ENCODE measurements at regions not wholly inside any gene's neighbourhood (a gene's known extent, or its start where the extent isn't known, plus 50 kb on each side); places are given as distances from the start of the nearest gene placed in this dataset.
A peak's percentile ranks its signal among the peaks of the same experiment; 100 is the strongest.

- no peaks in the 10 kb centered on the region for H3K27me3 ChIP-seq
- no peak overlapping the region for H3K4me3 ChIP-seq
- H3K27ac ChIP-seq, result no peak overlapping the region
- no peak for DNase-seq
- TF ChIP-seq POLR2A (IDR thresholded peaks at IDR 0.05), result no peak
- no peak for TF ChIP-seq CTCF (IDR thresholded peaks at IDR 0.05)
- no peak for ATAC-seq
- WGBS, 2 donors, result 57 to 65% methylated on average over 13 of the region's 13 CpGs
- H3K9me3 ChIP-seq, result no peaks in the 10 kb centered on the region
- intact Hi-C loops (cut with DNase I), result no loop called here
- peaks cover 13% of the 10 kb centered on the region for H3K4me1 ChIP-seq
- no peaks in the 10 kb centered on the region for H3K36me3 ChIP-seq (replicated peaks in 1 of 2; ENCODE audit: insufficient read depth in 1 of 2, low read depth in 2 of 2)
Measured at GRCh38 chr2:550860-551567, 126.2 kb downstream of the TMEM18 start.

GRCh38 chr2:545711-546650, 131.2 kb downstream of the TMEM18 start:
- no peak overlapping the region for H3K27ac ChIP-seq
- DNase-seq, result peak in 3 of 4 donors; percentile 17 to 47 (median 18)
- intact Hi-C loops (cut with DNase I), result no loop called here
- no peaks in the 10 kb centered on the region for H3K9me3 ChIP-seq
- ATAC-seq, result peak; percentile 50
- TF ChIP-seq CTCF (IDR thresholded peaks at IDR 0.05) (no peak), POLR2A (IDR thresholded peaks at IDR 0.05) (no peak)
- H3K4me3 ChIP-seq, result no peak overlapping the region
- 61 to 66% methylated on average over 16 to 22 of the region's 24 CpGs for WGBS, 2 donors
- H3K4me1 ChIP-seq, result peaks cover 5% of the 10 kb centered on the region
- H3K27me3 ChIP-seq, result no peaks in the 10 kb centered on the region
- no peaks in the 10 kb centered on the region for H3K36me3 ChIP-seq (replicated peaks in 1 of 2; ENCODE audit: insufficient read depth in 1 of 2, low read depth in 2 of 2)

GRCh38 chr2:545228-545627, 132.0 kb downstream of the TMEM18 start:
- DNase-seq (no peak), ATAC-seq (no peak)
- no peak for TF ChIP-seq CTCF (IDR thresholded peaks at IDR 0.05)
- no peak for TF ChIP-seq POLR2A (IDR thresholded peaks at IDR 0.05)
- Histone ChIP-seq H3K4me1 (peaks cover 5% of the 10 kb centered on the region), H3K9me3 (no peaks in the 10 kb centered on the region), H3K36me3 (replicated peaks in 1 of 2; ENCODE audit: insufficient read depth in 1 of 2, low read depth in 2 of 2) (no peaks in the 10 kb centered on the region), H3K4me3 (no peak overlapping the region), H3K27ac (no peak overlapping the region), H3K27me3 (no peaks in the 10 kb centered on the region)
- WGBS, 2 donors, result 58 to 62% methylated on average over 9 to 12 of the region's 12 CpGs
- intact Hi-C loops (cut with DNase I), result no loop called here

- peaks cover 0 to 7% (median 0%) of the 10 kb centered on the region in 3 donors for H3K9me3 ChIP-seq
- H3K27ac ChIP-seq, result no peak overlapping the region
- no peak for TF ChIP-seq POLR2A (IDR thresholded peaks at IDR 0.05)
- TF ChIP-seq CTCF (IDR thresholded peaks at IDR 0.05), result no peak
- no peak for DNase-seq
- H3K4me1 ChIP-seq, result no peaks in the 10 kb centered on the region
- H3K27me3 ChIP-seq, result peaks cover 0 to 3% of the 10 kb centered on the region in 2 donors
- no peaks in the 10 kb centered on the region for H3K36me3 ChIP-seq (replicated peaks in 1 of 2; ENCODE audit: insufficient read depth in 1 of 2, low read depth in 2 of 2)
- intact Hi-C loops (cut with DNase I), result loop anchor here (10.0 kb wide), 1 partner anchor 86 kb away; no protein-coding TSS in a partner anchor
- ATAC-seq, result no peak
- H3K4me3 ChIP-seq, result no peak overlapping the region
- whole genome bisulfite sequencing, 2 donors, result 59 to 78% methylated on average over 2 of the region's 2 CpGs
Measured at GRCh38 chr2:538646-539045, 138.6 kb downstream of the TMEM18 start.

Data from body of pancreas (tissue), 4 donors.